GM19438 (cell line): ENCODE measurements at regions not wholly inside any gene's neighbourhood (a gene's known extent, or its start where the extent isn't known, plus 50 kb on each side); places are given as distances from the start of the nearest gene placed in this dataset.
"Not testable (repeated sequence)": the region's sequence is repeated elsewhere in the genome, so short reads cannot be mapped to it uniquely, and the experiment has no call there.

Experiments used
- ATAC-seq: cut with Tn5 transposase; IDR thresholded peaks from one replicate; pipeline ENCODE4 v1.9.1; 2021; ENCODE audit warnings: low read depth; ENCODE audit not compliant: unreplicated experiment

- no peak for ATAC-seq
Measured at GRCh38 chr1:181318858-181319235, 164.5 kb upstream of the CACNA1E start.

GRCh38 chr1:181319907-181320306 lies 163.4 kb upstream of the CACNA1E start:
- no peak for ATAC-seq

GRCh38 chr1:181324797-181325616 lies 158.3 kb upstream of the CACNA1E start:
- no peak for ATAC-seq

GRCh38 chr1:181325765-181326164 lies 157.6 kb upstream of the CACNA1E start:
- not testable (repeated sequence) for ATAC-seq

GRCh38 chr1:181326348-181326747 lies 157.0 kb upstream of the CACNA1E start:
- no peak for ATAC-seq

- ATAC-seq: no peak
Measured at GRCh38 chr1:181327796-181328195, 155.5 kb upstream of the CACNA1E start.

- no peak for ATAC-seq
Measured at GRCh38 chr1:181334724-181335123, 148.6 kb upstream of the CACNA1E start.

GRCh38 chr1:181335631-181336030 lies 147.7 kb upstream of the CACNA1E start:
- ATAC-seq: no peak

- ATAC-seq: no peak
Measured at GRCh38 chr1:181341026-181341632, 142.2 kb upstream of the CACNA1E start.

- ATAC-seq: no peak
Measured at GRCh38 chr1:181344091-181344490, 139.2 kb upstream of the CACNA1E start.

GRCh38 chr1:181345146-181345545 lies 138.2 kb upstream of the CACNA1E start:
- ATAC-seq: no peak

- ATAC-seq: no peak
Measured at GRCh38 chr1:181347495-181348390, 135.6 kb upstream of the CACNA1E start.

- no peak for ATAC-seq
Measured at GRCh38 chr1:181349512-181349911, 133.8 kb upstream of the CACNA1E start.

GRCh38 chr1:181350131-181350530 lies 133.2 kb upstream of the CACNA1E start:
- ATAC-seq: no peak

GRCh38 chr1:181351740-181352139 lies 131.6 kb upstream of the CACNA1E start:
- ATAC-seq: no peak

GRCh38 chr1:181352695-181353094 lies 130.6 kb upstream of the CACNA1E start:
- ATAC-seq: no peak

- ATAC-seq: no peak
Measured at GRCh38 chr1:181353526-181353925, 129.8 kb upstream of the CACNA1E start.

- no peak for ATAC-seq
Measured at GRCh38 chr1:181354865-181355264, 128.5 kb upstream of the CACNA1E start.

GRCh38 chr1:181356505-181357340 lies 126.6 kb upstream of the CACNA1E start:
- ATAC-seq: no peak

- ATAC-seq: no peak
Measured at GRCh38 chr1:181359012-181359411, 124.3 kb upstream of the CACNA1E start.
